ENCODE measurements at regions not wholly inside any gene's neighbourhood (a gene's known extent, or its start where the extent isn't known, plus 50 kb on each side); places are given as distances from the start of the nearest gene placed in this dataset.

DNA sequence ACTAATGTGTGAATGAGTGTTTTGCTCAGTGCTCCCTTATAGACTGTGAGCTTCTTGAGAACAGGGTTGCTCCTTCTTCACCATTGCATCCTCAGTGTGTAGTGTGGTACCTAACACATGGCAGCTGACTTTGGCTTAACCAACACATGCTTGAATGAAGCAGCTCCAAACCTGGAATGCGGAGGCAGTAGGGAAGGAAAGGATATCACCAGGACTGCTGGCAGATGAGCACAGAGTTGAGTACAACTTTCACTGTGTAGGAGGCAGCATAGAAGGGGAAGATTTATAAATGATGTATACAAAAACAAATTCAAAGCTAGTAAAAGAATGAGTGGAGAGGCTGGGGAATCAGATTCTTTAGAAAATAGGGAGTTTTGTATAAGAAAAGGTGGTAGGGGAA lies 174.3 kb downstream of the SLIT2 start:
- DNase-seq, result no peak
- H3K18ac ChIP-seq (ENCODE audit: insufficient read length, low read depth, low read length), result no peak overlapping the region

More for the DNA sequence above, 174.3 kb downstream of the SLIT2 start:
- no peak overlapping the region for H2BK120ac ChIP-seq (ENCODE audit: low read depth, low read length, poor library complexity, severe bottlenecking)
- H2AK5ac ChIP-seq (ENCODE audit: insufficient read length, low read length), result no peak overlapping the region
- no peak overlapping the region for H3K23ac ChIP-seq (ENCODE audit: insufficient read length, low read depth, low read length)
- H2BK12ac ChIP-seq (ENCODE audit: insufficient read length, low read depth, low read length), result no peak overlapping the region
- no peak overlapping the region for H3K4ac ChIP-seq (ENCODE audit: low read depth, low read length)
- H3K9me3 ChIP-seq (ENCODE audit: control insufficient read depth, low read depth, low read length), result no peaks in the 10 kb centered on the region
- Mint-ChIP-seq H3K4me3 (no peak overlapping the region), H3K27ac (no peak overlapping the region), H3K4me1 (peaks cover 2 to 6% of the 10 kb centered on the region in 2 experiments), H3K9me3 (no peaks in the 10 kb centered on the region), H3K27me3 (ENCODE audit: low read depth) (no peaks in the 10 kb centered on the region), H3K36me3 (ENCODE audit: insufficient read depth in 1 of 3, low read depth in 3 of 3) (no peaks in the 10 kb centered on the region)
- H3K79me1 ChIP-seq (ENCODE audit: insufficient read depth, low read depth, low read length, poor library complexity, severe bottlenecking), result no peaks in the 10 kb centered on the region
- H4K5ac ChIP-seq (ENCODE audit: insufficient read length, low read depth, low read length), result no peak overlapping the region
- H2AFZ ChIP-seq (ENCODE audit: low read length), result no peak overlapping the region
- no peak overlapping the region for H3K56ac ChIP-seq (ENCODE audit: insufficient read length, low read depth, low read length)
- H3K79me2 ChIP-seq (ENCODE audit: insufficient read depth, low read length), result no peaks in the 10 kb centered on the region
- no peak overlapping the region for H3K9ac ChIP-seq (ENCODE audit: extremely low read depth, insufficient read length, low read length)
- H4K91ac ChIP-seq (ENCODE audit: insufficient read length, low read depth, low read length), result no peak overlapping the region
- H4K20me1 ChIP-seq (ENCODE audit: control insufficient read depth, insufficient read depth, insufficient read length), result no peaks in the 10 kb centered on the region
- H4K8ac ChIP-seq (replicated peaks; ENCODE audit: insufficient read length, low read depth, low read length), result no peak overlapping the region
- H2BK15ac ChIP-seq (ENCODE audit: low read depth, low read length), result no peak overlapping the region
- no peaks in the 10 kb centered on the region for H3K27me3 ChIP-seq (ENCODE audit: insufficient read depth, low read length)
- no peaks in the 10 kb centered on the region for H3K23me2 ChIP-seq (ENCODE audit: insufficient read length, low read depth, low read length, poor library complexity, severe bottlenecking)
- H2BK5ac ChIP-seq (ENCODE audit: insufficient read length, low read length), result no peak overlapping the region
- no peak overlapping the region for H3K4me2 ChIP-seq (ENCODE audit: insufficient read depth, insufficient read length, low read length)
- H3K27ac ChIP-seq (ENCODE audit: insufficient read length, low read depth, low read length), result no peak overlapping the region
- WGBS (ENCODE audit: extremely low coverage, insufficient read length, low lambda C conversion rate), result no CpG with 5 or more reads among the region's 1 CpG
- H3K4me1 ChIP-seq (ENCODE audit: insufficient read depth, low read length), result no peaks in the 10 kb centered on the region
- H3K14ac ChIP-seq (ENCODE audit: insufficient read depth, low read length), result no peak overlapping the region
- TF ChIP-seq, protein P1, sequence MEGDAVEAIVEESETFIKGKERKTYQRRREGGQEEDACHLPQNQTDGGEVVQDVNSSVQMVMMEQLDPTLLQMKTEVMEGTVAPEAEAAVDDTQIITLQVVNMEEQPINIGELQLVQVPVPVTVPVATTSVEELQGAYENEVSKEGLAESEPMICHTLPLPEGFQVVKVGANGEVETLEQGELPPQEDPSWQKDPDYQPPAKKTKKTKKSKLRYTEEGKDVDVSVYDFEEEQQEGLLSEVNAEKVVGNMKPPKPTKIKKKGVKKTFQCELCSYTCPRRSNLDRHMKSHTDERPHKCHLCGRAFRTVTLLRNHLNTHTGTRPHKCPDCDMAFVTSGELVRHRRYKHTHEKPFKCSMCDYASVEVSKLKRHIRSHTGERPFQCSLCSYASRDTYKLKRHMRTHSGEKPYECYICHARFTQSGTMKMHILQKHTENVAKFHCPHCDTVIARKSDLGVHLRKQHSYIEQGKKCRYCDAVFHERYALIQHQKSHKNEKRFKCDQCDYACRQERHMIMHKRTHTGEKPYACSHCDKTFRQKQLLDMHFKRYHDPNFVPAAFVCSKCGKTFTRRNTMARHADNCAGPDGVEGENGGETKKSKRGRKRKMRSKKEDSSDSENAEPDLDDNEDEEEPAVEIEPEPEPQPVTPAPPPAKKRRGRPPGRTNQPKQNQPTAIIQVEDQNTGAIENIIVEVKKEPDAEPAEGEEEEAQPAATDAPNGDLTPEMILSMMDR (conservative IDR thresholded peaks at IDR 0.05), result no peak
- no peak overlapping the region for H3T11ph ChIP-seq (ENCODE audit: low read length)
- H2BK20ac ChIP-seq (ENCODE audit: low read depth, low read length, poor library complexity, severe bottlenecking), result no peak overlapping the region
